Aorta (tissue), 5 donors: ENCODE measurements at regions not wholly inside any gene's neighbourhood (a gene's known extent, or its start where the extent isn't known, plus 50 kb on each side); places are given as distances from the start of the nearest gene placed in this dataset.

Source experiments
- ATAC-seq: fragments of 200-7000 bp; cut with Tn5 transposase; one replicate; pipeline ENCODE4 v1.9.1; 2022; ENCODE audit warnings: moderate library complexity; ENCODE audit not compliant: low FRiP score
- DNase-seq, 2 donors: peaks; one replicate each; pipeline ENCODE4 v3.0.0-alpha.2; 2020
- H3K27ac ChIP-seq, 2 donors: one replicate each; pipeline ENCODE4 v1.5.1; 2013; ENCODE audit warnings: low read length in 2 of 2, mild to moderate bottlenecking in 2 of 2, moderate library complexity in 2 of 2, control low read depth in 1 of 2, inconsistent platforms in 1 of 2, low read depth in 1 of 2
- H3K27me3 ChIP-seq, 2 donors: one replicate each; pipeline ENCODE4 v1.6.1; 2013; ENCODE audit warnings: control low read depth in 1 of 2, low read length in 1 of 2, mild to moderate bottlenecking in 1 of 2, moderate library complexity in 1 of 2; ENCODE audit not compliant: insufficient read depth in 2 of 2, control insufficient read depth in 1 of 2
- H3K36me3 ChIP-seq, 2 donors: one replicate each; pipeline ENCODE4 v1.6.1; 2013; ENCODE audit warnings: control low read depth in 1 of 2, low read length in 1 of 2, mild to moderate bottlenecking in 1 of 2; ENCODE audit not compliant: insufficient read depth in 2 of 2, control insufficient read depth in 1 of 2
- H3K4me1 ChIP-seq, 2 donors: one replicate each; pipeline ENCODE4 v1.6.1; 2013; ENCODE audit warnings: low read length in 2 of 2, control low read depth in 1 of 2, mild to moderate bottlenecking in 1 of 2, moderate library complexity in 1 of 2; ENCODE audit not compliant: insufficient read depth in 2 of 2, control insufficient read depth in 1 of 2
- H3K4me3 ChIP-seq, 2 donors: one replicate each; pipeline ENCODE4 v1.5.1; 2013; ENCODE audit warnings: low read length in 2 of 2, control low read depth in 1 of 2, mild to moderate bottlenecking in 1 of 2
- H3K9me3 ChIP-seq: one replicate; pipeline ENCODE4 v1.6.1; 2013; ENCODE audit warnings: mild to moderate bottlenecking, low read length; ENCODE audit not compliant: control insufficient read depth
- WGBS, 2 donors: extraction: QIAGEN DNeasy Blood & Tissue Kit; methylation state at CpG; one replicate each; pipeline ENCODE4 v1.1.7; 2013; 5-methylcytosine and 5-hydroxymethylcytosine counted together
- intact Hi-C, 2 donors: fragments of 100-400 bp; cut with DNase I; formaldehyde crosslinking; loops; one replicate each; pipeline versions ENCODE4 v1.14.2 to v1.15.0; 2022
- donor health status: healthy with polysubstance abuse.
- donor health status: Bipolar disorder and iron deficiency.
- donor health status: DM: no; HTN: no; CAD: no.
- donor health status: DM: no; HTN: no; CAD: no.
- donor health status: DM: yes; HTN: yes; CAD: no.

GRCh38 chr5:135129307-135129706, 95.3 kb upstream of the PITX1 start:
- Histone ChIP-seq H3K4me3 (no peak overlapping the region), H3K27me3 (no peaks in the 10 kb centered on the region), H3K36me3 (no peaks in the 10 kb centered on the region), H3K9me3 (no peaks in the 10 kb centered on the region), H3K27ac (no peak overlapping the region), H3K4me1 (no peaks in the 10 kb centered on the region)
- ATAC-seq (no peak), DNase-seq (peak in 1 of 2 donors; percentile 33)
- 68 to 69% methylated on average over 12 of the region's 12 CpGs for WGBS, 2 donors
- intact Hi-C loops = no loop called here

GRCh38 chr5:135128361-135128760, 94.3 kb upstream of the PITX1 start:
- H3K27me3 ChIP-seq = no peaks in the 10 kb centered on the region
- H3K36me3 ChIP-seq = no peaks in the 10 kb centered on the region
- no peak for DNase-seq
- no peak overlapping the region for H3K27ac ChIP-seq
- intact Hi-C loops = no loop called here
- WGBS, 2 donors = 64 to 94% methylated on average over 3 of the region's 3 CpGs
- no peaks in the 10 kb centered on the region for H3K4me1 ChIP-seq
- ATAC-seq = no peak
- no peaks in the 10 kb centered on the region for H3K9me3 ChIP-seq
- no peak overlapping the region for H3K4me3 ChIP-seq

- no peaks in the 10 kb centered on the region for H3K36me3 ChIP-seq
- no peaks in the 10 kb centered on the region for H3K9me3 ChIP-seq
- intact Hi-C loops = no loop called here
- DNase-seq = peak in 1 of 2 donors; percentile 34
- H3K27ac ChIP-seq = no peak overlapping the region
- no peak for ATAC-seq
- H3K27me3 ChIP-seq = no peaks in the 10 kb centered on the region
- H3K4me1 ChIP-seq = no peaks in the 10 kb centered on the region
- WGBS, 2 donors = 95 to 96% methylated on average over 11 of the region's 11 CpGs
- no peak overlapping the region for H3K4me3 ChIP-seq
Measured at GRCh38 chr5:135127439-135128240, 93.6 kb upstream of the PITX1 start.

GRCh38 chr5:135126688-135127438, 92.8 kb upstream of the PITX1 start:
- no peaks in the 10 kb centered on the region for H3K4me1 ChIP-seq
- H3K27me3 ChIP-seq = no peaks in the 10 kb centered on the region
- H3K27ac ChIP-seq = no peak overlapping the region
- no peaks in the 10 kb centered on the region for H3K36me3 ChIP-seq
- ATAC-seq (no peak), DNase-seq (peak; percentile 39 to 42)
- 84 to 88% methylated on average over 14 of the region's 14 CpGs for WGBS, 2 donors
- H3K4me3 ChIP-seq = no peak overlapping the region
- intact Hi-C loops = no loop called here
- H3K9me3 ChIP-seq = no peaks in the 10 kb centered on the region

DNA sequence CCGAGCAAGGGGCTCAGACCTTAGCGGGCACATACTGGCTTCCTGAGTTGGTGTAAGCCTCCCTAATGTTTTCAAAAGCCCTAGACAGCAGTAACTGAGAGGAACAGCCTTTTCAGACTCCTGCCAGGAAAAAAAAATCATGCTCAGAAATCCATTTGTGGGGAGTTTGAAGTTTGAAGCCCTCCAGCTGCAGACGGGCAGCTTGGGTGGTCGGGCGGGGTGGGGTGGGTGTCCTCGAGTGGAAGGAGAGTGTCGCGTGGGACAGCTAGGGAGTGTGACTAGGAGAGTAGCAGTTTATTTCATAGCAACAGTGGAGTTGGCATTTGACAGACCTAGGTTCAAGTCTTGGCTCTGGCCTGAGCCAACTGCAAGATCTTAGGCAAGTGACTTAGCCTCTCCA, 90.7 kb upstream of the PITX1 start:
- DNase-seq (no peak), ATAC-seq (no peak)
- no peaks in the 10 kb centered on the region for H3K4me1 ChIP-seq
- H3K4me3 ChIP-seq = no peak overlapping the region
- no peaks in the 10 kb centered on the region for H3K9me3 ChIP-seq
- H3K27ac ChIP-seq = no peak overlapping the region
- intact Hi-C loops = no loop called here
- no peaks in the 10 kb centered on the region for H3K36me3 ChIP-seq
- WGBS, 2 donors = 63 to 71% methylated on average over 8 of the region's 8 CpGs
- no peaks in the 10 kb centered on the region for H3K27me3 ChIP-seq

- no peaks in the 10 kb centered on the region for H3K27me3 ChIP-seq
- no peaks in the 10 kb centered on the region for H3K4me1 ChIP-seq
- intact Hi-C loops = no loop called here
- H3K27ac ChIP-seq = no peak overlapping the region
- no peaks in the 10 kb centered on the region for H3K36me3 ChIP-seq
- no peaks in the 10 kb centered on the region for H3K9me3 ChIP-seq
- DNase-seq (no peak), ATAC-seq (no peak)
- no peak overlapping the region for H3K4me3 ChIP-seq
- WGBS, 2 donors = 48 to 56% methylated on average over 4 of the region's 4 CpGs
Measured at GRCh38 chr5:135124128-135124527, 90.1 kb upstream of the PITX1 start.

DNA sequence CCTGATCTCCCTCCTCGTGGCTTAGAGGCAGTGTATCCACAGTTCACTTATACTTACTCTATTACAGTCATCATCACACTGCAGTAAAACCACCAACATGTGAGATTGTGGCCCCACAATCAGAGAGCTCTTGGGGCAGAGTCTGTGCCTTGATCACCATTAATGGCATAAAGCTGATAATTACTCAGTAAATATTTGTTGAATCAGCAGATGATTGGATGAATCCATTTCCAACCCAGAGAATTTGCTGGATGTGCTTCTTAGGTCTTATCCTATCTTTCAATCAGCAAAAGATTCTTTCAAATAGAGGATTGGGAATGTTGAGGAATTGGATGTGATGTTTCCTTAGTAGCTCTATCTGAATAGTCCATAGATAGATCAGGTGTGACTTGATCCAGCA, 88.8 kb upstream of the PITX1 start:
- no peak for ATAC-seq
- 69 to 83% methylated on average over 1 of the region's 1 CpG for WGBS, 2 donors

DNA sequence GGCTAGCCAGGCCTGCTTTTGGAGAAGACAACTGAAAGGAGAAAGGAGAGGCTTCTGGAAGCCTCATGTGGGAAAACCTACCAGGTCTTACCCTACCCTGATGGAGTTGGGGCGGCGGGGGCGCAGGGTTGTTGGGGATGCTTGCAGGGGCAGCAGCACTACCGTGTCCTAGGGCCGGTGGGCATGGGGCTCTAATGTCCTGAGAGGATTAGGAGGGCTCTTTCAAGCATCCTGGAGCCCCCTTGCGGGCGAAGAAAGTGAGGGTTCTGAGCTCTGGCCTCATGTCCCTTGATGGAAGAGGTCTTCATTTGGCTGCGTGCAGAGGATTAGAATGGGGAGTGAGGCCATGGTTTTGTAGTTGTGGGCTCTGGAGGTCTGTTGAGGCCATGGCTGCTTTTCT, 86.9 kb upstream of the PITX1 start:
- WGBS, 2 donors = 95 to 96% methylated on average over 8 of the region's 8 CpGs
- Histone ChIP-seq H3K9me3 (no peaks in the 10 kb centered on the region), H3K4me1 (no peaks in the 10 kb centered on the region), H3K36me3 (no peaks in the 10 kb centered on the region), H3K27me3 (no peaks in the 10 kb centered on the region), H3K27ac (no peak overlapping the region), H3K4me3 (no peak overlapping the region)
- intact Hi-C loops = no loop called here
- no peak for ATAC-seq
- DNase-seq = peak in 1 of 2 donors; percentile 76

More for the DNA sequence above, 88.8 kb upstream of the PITX1 start:
- intact Hi-C loops = no loop called here
- H3K27ac ChIP-seq = no peak overlapping the region
- H3K36me3 ChIP-seq = no peaks in the 10 kb centered on the region
- H3K4me3 ChIP-seq = no peak overlapping the region
- no peaks in the 10 kb centered on the region for H3K27me3 ChIP-seq
- no peaks in the 10 kb centered on the region for H3K9me3 ChIP-seq
- peak in 1 of 2 donors; percentile 2 for DNase-seq
- H3K4me1 ChIP-seq = no peaks in the 10 kb centered on the region

GRCh38 chr5:135119481-135119880, 85.5 kb upstream of the PITX1 start:
- DNase-seq (no peak), ATAC-seq (no peak)
- no peaks in the 10 kb centered on the region for H3K4me1 ChIP-seq
- WGBS, 2 donors = 76 to 81% methylated on average over 6 of the region's 6 CpGs
- H3K27ac ChIP-seq = no peak overlapping the region
- no peak overlapping the region for H3K4me3 ChIP-seq
- no peaks in the 10 kb centered on the region for H3K9me3 ChIP-seq
- no peaks in the 10 kb centered on the region for H3K36me3 ChIP-seq
- H3K27me3 ChIP-seq = no peaks in the 10 kb centered on the region
- intact Hi-C loops = no loop called here
